Heart left ventricle (tissue), 13 donors: ENCODE measurements at regions not wholly inside any gene's neighbourhood (a gene's known extent, or its start where the extent isn't known, plus 50 kb on each side); places are given as distances from the start of the nearest gene placed in this dataset.

ENCODE experiments used
- CTCF ChIP-seq, 12 donors: fragments of 200-600 bp; sonication (generic) in 4 of 12; IDR thresholded peaks; one replicate each; pipeline versions ENCODE4 v1.5.0 to v1.8.0; 2018 to 2022; ENCODE audit warnings: antibody characterized with exemption in 12 of 12, mild to moderate bottlenecking in 5 of 12
- POLR2A ChIP-seq, 2 donors: fragments of 450-650 bp; IDR thresholded peaks; one replicate each; pipeline ENCODE4 v1.6.1; 2017; ENCODE audit warnings: antibody characterized with exemption in 2 of 2, mild to moderate bottlenecking in 2 of 2, moderate library complexity in 2 of 2
- donor health status: ischemic (EF 13 %, LVEDD 7.1; RV severe dilation, severe dysfunction).
- donor health status: DM: no; HTN: yes; CAD: no.
- donor health status: DM: no; HTN: no; CAD: no.
- donor health status: ischemic (EF 25% LVEDD 6.9; RV normal size, moderate dysfunction).
- donor health status: ischemic (EF 25% LVEDD 5.7; RV mildly dilated, moderate dysfunction).
- donor health status: ischemic (EF 35%, LVEDD 5.7; RV mildly dilated, moderate dysfunction).
- donor health status: nonischemic (EF 11% LVEDD 7.7; RV severe dilation, severe dysfunction).
- donor health status: DM: yes; HTN: yes; CAD: no.
- donor health status: PGD.
- donor health status: ischemic (EF 29% LVEDD 5.4; RV normal size, mild dysfunction).
- donor health status: nonischemic (EF 23%, LVEDD 6.1; RV moderate dilation, normal function).

- TF ChIP-seq POLR2A (IDR thresholded peaks at IDR 0.05) (no peak), CTCF (IDR thresholded peaks at IDR 0.05) (no peak)
Observed at GRCh38 chr7:37524056-37524455, 75.4 kb upstream of the ELMO1 start.
